ENCODE measurements at regions not wholly inside any gene's neighbourhood (a gene's known extent, or its start where the extent isn't known, plus 50 kb on each side); places are given as distances from the start of the nearest gene placed in this dataset.

GRCh38 chr20:39164642-39165041 is 202.5 kb downstream of the DHX35 start:
- TF ChIP-seq CTCF (IDR thresholded peaks at IDR 0.05; ENCODE audit: insufficient read depth, low read length, poor library complexity, severe bottlenecking) (no peak), EZH2phosphoT487 (conservative IDR thresholded peaks at IDR 0.05; ENCODE audit: low read length) (no peak)

Measured in SU-DHL-6 (cell line).